GM18951 (cell line): ENCODE measurements at regions not wholly inside any gene's neighbourhood (a gene's known extent, or its start where the extent isn't known, plus 50 kb on each side); places are given as distances from the start of the nearest gene placed in this dataset.

ENCODE experiments used
- POLR2A ChIP-seq: IDR thresholded peaks from 4 replicates; pipeline ENCODE4 v1.6.1; 2011; ENCODE audit warnings: mild to moderate bottlenecking; ENCODE audit not compliant: insufficient read length, insufficient read depth; ENCODE audit errors: extremely low read depth
- in situ Hi-C: fragments of 300-500 bp; cut with MboI; formaldehyde crosslinking; loops from one replicate; pipeline ENCODE4 v1.12.0; 2022; ENCODE audit warnings: low sequenced_read_pairs, mixed read lengths, inconsistent platforms; ENCODE audit not compliant: unreplicated experiment

DNA sequence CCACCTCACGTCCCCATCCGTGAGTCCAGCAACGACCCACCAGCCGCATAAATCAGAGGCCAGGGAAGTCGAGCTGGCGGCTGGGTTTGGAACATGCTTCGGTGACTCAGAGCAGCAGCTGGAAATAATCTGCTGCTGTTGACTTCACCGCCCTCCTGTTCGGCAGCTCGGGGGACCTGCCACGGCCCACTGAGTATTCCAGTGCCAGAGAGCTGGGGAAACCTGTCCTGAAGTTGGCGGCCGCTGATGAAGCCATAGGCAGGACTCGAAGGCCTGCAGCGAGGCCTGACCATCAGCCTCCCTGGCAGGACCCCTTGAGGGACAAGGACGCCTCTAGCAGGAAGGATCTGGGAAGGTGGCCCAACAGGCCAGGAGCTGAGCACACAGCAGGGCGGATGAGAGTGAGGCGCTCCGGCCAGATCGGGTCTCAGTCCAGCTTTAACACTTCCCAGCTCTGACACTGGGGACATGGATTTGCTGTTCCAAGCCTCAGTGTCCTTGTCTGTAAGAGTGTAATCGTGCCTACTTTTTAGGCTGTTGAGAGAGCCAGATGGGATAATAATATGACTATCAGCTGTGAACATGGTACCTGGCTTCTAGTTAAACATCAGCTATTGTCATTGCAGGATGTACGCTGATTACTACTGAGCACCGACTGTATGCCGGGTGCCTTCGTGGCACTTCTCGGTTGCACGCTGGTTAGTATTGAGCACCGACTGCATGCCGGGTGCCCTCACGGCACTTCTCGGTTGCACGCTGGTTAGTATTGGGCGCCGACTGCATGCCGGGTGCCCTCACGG lies 50.4 kb upstream of the CIBAR2 start:
- in situ Hi-C loops, result no loop called here
- TF ChIP-seq POLR2A, result no peak

- in situ Hi-C loops, result no loop called here
- TF ChIP-seq POLR2A, result no peak
Measured at GRCh38 chr16:85163278-85164112, 51.2 kb upstream of the CIBAR2 start.

- no peak for TF ChIP-seq POLR2A
- in situ Hi-C loops, result no loop called here
Measured at GRCh38 chr16:85164431-85164830, 52.2 kb upstream of the CIBAR2 start.

GRCh38 chr16:85164838-85165516 lies 52.7 kb upstream of the CIBAR2 start:
- in situ Hi-C loops, result no loop called here
- TF ChIP-seq POLR2A, result no peak

GRCh38 chr16:85165781-85166180 lies 53.5 kb upstream of the CIBAR2 start:
- in situ Hi-C loops, result no loop called here
- TF ChIP-seq POLR2A, result no peak

- in situ Hi-C loops, result no loop called here
Measured at GRCh38 chr16:85166281-85166680, 54.0 kb upstream of the CIBAR2 start.

GRCh38 chr16:85166699-85167588 lies 54.7 kb upstream of the CIBAR2 start:
- no peak for TF ChIP-seq POLR2A
- in situ Hi-C loops, result no loop called here

More at GRCh38 chr16:85166281-85166680, 54.0 kb upstream of the CIBAR2 start:
- TF ChIP-seq POLR2A, result no peak

DNA sequence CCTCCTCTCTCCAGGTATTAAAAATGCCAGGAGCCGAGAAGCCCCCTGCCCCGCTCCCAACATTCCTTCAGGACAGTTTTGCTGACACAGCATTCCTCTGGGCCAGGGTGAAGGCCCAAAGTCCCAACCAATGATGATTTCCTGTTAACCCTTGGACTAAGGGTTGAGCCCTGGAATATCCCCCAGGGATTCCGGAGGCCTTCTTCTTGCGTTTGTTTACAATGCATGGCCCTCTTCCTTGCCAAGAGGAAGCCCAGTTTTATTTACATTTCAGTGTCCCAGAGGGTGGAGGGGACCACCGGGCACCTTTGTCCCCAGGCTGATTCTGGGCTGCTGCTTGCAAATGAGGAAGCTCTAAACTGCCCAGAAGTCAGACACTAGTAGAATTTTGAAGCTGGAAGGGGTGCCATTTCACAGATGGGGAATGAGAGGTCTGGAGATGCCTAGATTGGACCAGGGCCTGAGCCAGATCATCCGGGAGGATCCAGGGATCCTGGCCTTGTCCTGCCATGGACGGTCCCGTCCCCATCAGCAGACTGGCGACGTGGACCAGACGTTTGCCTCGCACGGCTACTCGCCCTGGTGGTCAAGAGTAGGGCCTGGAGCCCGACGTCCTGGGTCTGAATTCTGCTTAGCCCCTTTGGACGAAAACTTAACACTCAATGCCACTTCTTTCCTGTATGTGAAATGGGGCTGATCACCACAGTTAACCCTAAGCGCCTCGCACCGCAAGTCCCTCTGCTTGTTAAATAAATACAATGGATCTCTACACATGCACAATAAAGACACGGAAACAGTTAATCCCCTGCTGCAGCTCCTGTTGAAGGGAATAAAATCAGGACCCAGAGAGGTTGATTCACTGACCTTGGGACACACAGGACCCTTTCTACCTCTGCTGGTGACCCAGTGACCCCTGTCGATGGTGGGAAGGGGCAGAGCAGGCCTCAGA lies 55.6 kb upstream of the CIBAR2 start:
- in situ Hi-C loops, result no loop called here
- TF ChIP-seq POLR2A, result no peak

DNA sequence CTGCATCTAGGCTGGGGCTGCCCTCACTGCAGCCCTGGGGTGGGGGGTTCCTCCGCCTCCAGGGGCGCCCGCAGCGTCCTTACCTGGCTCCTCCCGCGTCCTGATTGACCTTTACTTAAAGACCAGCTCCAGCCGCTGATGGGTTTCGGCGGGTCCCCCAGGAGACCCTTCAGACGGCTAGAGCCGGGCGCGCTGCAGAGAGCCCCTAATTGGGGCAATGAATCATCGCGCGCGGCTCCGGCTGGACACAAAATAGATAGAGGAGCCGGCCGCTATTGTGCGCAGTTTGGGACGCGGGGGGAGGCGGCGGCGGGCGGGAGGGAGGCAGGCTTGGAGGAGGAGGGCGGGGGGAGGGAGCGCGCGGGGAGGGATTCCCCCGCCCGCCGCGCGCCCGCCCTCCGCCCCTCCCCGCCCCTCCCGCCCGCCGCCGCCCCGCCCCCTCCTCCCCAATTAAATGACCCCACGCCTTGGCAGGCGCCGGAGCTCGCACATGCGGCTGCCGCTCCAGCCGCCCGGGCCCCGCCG lies 56.5 kb upstream of the CIBAR2 start:
- in situ Hi-C loops, result no loop called here
- no peak for TF ChIP-seq POLR2A

DNA sequence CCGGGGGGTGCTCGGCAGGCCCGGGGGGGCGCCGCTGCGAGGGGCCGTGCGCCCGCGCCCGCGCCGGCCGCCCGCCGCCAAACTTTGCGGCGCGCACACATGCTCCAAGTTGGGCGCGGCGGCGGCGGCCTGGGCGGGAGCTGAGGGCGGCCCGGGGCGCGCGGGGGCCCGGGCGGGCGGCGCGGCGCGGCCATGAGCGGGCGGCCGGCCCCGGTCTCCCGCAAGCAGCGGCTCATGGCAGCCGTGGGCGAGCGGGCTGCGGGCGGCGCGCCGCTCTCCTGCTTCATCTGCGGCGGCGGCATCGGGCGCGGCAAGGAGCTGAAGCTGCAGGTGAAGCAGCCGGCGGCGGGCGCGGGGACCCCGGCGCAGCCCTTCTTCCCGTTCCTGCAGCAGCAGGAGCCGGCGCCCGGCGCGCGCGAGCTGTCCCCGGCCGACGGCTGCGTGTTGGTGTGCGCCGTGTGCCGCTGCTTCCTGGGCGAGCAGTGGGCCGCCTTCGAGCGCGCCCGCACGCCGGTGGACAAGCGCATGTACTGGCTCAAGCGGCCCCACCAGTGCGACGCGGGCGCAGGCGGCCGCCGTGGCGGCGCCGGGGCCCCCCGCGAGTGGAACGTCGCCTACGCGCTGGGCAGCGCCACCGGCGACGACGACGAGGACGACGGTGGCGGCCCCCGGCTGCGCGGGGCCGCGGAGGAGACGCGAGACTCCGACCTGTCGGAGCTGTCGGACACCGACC lies 57.2 kb upstream of the CIBAR2 start:
- in situ Hi-C loops, result no loop called here
- TF ChIP-seq POLR2A, result no peak

GRCh38 chr16:85170066-85170491 lies 57.8 kb upstream of the CIBAR2 start:
- in situ Hi-C loops, result no loop called here

DNA sequence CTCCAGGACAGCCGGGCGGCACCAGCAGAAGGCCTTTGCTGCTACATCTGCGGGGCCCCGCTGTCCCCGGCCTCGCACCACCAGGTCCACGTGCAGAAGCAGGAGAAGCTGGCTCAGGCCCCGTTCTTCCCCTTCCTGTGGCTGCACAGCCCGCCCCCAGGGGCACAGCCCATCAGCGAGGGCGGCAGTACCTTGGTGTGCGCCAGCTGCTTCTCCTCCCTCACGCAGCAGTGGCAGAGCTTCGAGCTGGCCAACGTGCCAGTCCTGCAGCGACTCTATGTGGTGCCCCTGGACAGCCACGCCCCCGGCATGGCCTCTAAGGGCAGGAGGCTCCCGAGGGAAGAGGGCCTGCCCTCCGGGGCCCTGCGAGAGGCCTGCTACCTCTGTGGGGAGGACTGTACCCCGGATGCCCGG lies 58.3 kb upstream of the CIBAR2 start:
- TF ChIP-seq POLR2A, result no peak
- in situ Hi-C loops, result no loop called here

More at GRCh38 chr16:85170066-85170491, 57.8 kb upstream of the CIBAR2 start:
- TF ChIP-seq POLR2A, result no peak
